ENCODE measurements at regions not wholly inside any gene's neighbourhood (a gene's known extent, or its start where the extent isn't known, plus 50 kb on each side); places are given as distances from the start of the nearest gene placed in this dataset.
"Not testable (repeated sequence)": the region's sequence is repeated elsewhere in the genome, so short reads cannot be mapped to it uniquely, and the experiment has no call there.

- no peak for DNase-seq (ENCODE audit: low read depth)
These were observed 1317.8 kb downstream of the UQCRFS1 start for GRCh38 chr19:27894906-27895754.

DNA sequence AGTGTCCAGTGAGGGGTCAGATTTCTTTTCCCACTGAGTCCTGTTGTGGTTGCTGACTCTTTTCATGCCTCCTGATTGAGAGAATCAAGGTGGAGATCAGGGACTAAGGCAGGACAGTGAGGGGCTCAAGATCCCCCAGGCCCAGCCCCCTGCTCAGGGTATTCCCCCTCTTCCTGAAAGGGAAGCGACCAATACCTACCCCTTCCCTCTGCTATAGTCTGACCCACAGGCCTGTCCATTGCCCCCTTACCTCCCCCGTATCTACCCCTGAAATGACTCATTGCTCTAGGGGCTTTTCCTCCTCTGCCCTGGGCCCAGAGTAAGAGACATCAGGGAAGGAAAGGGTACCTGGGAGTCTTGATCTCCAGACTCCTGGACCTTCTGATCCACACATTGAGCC, 1320.5 kb downstream of the UQCRFS1 start:
- no peak for DNase-seq (ENCODE audit: low read depth)

GRCh38 chr19:27891411-27891810, 1321.5 kb downstream of the UQCRFS1 start:
- DNase-seq (ENCODE audit: low read depth): no peak

GRCh38 chr19:27890696-27891095, 1322.3 kb downstream of the UQCRFS1 start:
- DNase-seq (ENCODE audit: low read depth): no peak

DNA sequence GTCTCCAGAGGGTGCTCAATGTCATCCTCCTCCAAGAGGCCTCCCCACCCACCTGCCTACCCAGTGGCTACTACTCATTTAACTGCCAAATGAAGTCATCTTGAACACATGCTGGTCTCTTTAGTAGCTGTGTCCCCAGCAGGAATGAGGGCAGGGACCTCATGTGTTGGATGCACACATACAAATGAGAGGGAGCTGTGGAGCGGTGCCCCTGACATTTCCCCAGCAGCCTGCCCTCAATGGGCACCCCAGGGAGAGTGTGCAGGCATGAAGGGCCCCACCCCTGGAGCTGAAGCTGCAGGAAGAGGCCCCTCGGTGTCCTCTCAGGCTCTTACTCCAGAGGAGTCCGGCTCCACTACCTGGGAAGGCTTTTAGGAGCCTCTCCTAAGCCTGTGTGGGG, 1322.7 kb downstream of the UQCRFS1 start:
- DNase-seq (ENCODE audit: low read depth): no peak

GRCh38 chr19:27889156-27889555, 1323.8 kb downstream of the UQCRFS1 start:
- DNase-seq (ENCODE audit: low read depth): no peak

GRCh38 chr19:27887946-27888345, 1325.0 kb downstream of the UQCRFS1 start:
- DNase-seq (ENCODE audit: low read depth): no peak

GRCh38 chr19:27885359-27885758, 1327.6 kb downstream of the UQCRFS1 start:
- no peak for DNase-seq (ENCODE audit: low read depth)

DNA sequence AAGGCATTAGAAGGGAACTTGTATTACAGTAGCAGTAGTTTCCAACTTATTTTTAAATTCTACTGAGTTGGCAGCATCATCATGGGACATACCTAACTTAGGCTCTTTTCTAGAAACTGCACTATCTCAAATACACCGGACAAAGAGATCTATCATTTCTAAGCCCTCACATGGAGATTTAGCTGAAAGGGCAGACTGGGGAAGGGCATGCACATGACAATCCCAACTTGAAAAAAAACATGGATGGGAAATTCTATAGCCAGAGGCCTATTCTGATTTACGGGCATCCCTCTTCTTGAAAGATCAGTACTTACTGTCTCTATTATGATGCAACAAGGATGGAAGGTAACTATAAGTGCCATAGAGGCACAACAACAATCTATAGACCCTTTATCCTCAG, 1328.6 kb downstream of the UQCRFS1 start:
- no peak for DNase-seq (ENCODE audit: low read depth)

DNA sequence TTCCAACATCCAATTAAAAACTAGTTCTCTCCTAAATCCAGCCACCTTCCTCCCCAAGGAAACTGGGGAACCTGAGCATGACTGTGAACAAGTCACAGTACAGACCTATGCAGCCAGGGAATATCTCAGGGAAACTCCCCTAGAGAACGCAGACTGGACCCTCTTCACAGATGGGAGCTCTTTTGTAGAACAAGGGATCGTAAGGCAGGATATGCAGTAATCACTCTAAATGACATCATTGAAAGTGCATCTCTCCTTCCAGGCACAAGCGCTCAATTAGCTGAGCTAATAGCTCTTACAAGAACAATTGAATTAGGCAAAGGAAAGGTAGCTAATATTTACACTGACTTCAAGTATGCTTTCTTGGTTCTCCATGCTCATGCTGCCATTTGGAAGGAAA, 1331.7 kb downstream of the UQCRFS1 start:
- no peak for DNase-seq (ENCODE audit: low read depth)

GRCh38 chr19:27876976-27877512, 1335.9 kb downstream of the UQCRFS1 start:
- no peak for DNase-seq (ENCODE audit: low read depth)

DNA sequence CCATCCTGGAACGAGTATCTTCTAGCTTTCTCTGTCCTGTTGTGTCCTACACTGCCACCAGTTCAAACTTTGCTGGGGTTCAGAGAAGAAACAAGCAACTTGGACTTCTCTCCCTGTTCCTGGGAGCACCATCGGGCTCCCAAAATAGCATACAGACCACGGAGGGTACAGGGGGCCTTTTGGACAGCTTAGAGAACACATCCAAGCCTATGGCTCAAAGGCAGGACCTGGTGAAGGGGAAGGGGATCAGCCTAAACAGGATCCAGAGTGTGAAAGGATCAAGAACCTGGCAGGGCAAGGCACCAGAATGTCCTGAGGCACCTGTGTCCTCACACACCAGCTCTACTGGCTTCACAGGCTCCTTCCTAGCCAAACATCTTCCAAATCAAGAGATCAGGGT, 1336.5 kb downstream of the UQCRFS1 start:
- DNase-seq (ENCODE audit: low read depth): no peak

DNA sequence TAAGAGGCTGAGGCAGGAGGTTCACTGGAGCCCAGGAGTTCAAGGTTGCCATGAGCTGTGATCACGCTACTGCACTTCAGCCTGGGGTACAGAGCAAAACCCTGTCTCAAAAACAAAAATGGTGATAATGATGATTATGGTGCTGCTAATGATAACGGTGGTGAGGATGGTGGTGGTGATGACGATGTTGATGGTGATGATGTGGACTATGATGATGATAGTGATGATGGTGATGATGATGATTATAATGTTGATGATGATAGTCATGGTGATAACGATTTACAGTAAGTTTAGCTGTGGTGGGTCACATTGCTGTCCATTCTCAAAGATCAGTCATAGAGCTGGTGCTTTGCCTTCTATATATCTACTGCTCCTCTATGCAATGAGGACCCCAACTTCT, 1340.6 kb downstream of the UQCRFS1 start:
- no peak for DNase-seq (ENCODE audit: low read depth)

DNA sequence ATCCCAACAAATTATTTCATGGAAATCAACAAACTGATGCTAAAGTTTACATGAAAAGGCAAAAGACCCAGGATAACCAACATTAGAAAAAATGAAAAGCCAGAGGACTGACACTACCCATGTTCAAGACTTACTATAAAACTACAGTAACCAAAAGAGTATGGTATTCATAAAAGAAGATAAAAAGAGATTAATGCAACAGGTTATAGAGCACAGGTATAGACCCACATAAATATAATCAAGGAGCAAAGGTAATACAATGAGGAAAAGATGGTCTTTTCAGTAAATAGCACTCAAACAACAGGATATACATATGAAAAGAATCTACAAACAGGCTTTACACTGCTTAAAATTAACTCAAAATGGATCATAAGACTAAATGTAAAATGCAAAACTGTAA, 1342.7 kb downstream of the UQCRFS1 start:
- no peak for DNase-seq (ENCODE audit: low read depth)

- DNase-seq (ENCODE audit: low read depth): no peak
These were observed 1344.9 kb downstream of the UQCRFS1 start for GRCh38 chr19:27868007-27868406.

DNA sequence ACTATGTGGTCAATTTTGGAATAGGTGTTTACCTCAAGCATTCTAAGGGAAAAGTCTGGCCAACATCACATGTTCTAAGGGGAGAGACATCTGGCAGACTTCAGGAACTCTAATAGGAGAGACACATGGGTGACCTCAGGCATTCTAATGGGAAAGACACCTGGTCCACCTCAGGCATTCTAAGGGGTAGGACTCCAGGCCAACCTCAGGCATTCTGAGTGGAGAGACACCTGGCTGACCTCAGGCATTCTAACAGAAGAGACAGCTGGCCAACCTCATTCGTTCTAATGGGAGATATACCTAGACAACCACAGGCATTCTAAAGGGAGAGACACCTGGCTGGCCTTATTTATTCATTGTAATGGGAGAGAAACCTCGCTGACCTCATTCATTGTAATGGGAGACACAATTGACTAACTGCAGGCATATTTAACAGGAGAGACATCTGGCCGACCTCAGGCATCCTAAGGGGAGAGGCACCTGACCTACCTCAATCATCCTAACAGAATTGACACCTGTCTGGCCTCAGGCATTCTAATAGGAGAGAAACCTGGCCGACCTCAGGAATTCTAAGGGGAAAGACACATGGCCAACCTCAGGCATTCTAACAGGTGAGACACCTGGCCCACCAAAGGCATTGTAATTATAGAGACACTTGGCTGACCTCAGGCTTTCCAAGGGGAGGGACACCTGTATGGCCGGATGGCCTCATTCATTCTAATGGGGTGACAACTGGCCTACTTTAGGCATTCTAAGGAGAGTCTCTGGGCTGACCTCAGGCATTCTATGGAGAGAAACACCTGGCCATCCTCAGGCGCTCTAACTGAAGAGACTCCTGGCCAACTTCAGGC, 1346.8 kb downstream of the UQCRFS1 start:
- no peak for DNase-seq (ENCODE audit: low read depth)

- DNase-seq (ENCODE audit: low read depth): no peak
These were observed 1351.5 kb downstream of the UQCRFS1 start for GRCh38 chr19:27861411-27861975.

DNA sequence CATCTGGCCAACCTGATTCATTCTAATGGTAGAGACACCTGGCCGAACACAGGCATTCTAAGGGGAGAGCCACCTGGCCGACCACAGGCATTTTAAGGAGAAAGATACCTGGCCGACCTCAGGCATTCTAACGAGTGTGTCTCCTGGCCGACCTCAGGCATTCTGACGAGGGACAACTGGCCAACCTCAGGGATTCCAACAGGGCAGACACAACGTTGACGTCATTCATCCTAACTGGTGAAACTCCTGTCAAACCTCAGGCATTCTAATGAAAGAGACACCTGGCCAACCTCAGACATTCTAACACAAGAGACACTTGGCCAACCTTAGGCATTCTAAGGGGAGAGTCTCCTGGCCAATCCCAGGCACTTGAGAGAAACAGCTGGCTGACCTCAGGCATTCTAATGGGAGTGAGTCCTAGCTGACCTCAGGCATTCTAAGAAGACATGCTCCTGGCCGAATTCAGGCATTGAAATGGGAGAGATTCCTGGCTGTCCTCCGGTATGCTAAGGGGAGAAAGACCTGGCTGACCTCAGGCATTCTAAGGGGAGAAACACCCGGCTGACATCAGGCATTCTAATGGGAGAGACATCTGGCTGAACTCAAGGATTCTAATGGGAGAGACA, 1352.5 kb downstream of the UQCRFS1 start:
- no peak for DNase-seq (ENCODE audit: low read depth)

GRCh38 chr19:27859689-27860088, 1353.3 kb downstream of the UQCRFS1 start:
- no peak for DNase-seq (ENCODE audit: low read depth)

DNA sequence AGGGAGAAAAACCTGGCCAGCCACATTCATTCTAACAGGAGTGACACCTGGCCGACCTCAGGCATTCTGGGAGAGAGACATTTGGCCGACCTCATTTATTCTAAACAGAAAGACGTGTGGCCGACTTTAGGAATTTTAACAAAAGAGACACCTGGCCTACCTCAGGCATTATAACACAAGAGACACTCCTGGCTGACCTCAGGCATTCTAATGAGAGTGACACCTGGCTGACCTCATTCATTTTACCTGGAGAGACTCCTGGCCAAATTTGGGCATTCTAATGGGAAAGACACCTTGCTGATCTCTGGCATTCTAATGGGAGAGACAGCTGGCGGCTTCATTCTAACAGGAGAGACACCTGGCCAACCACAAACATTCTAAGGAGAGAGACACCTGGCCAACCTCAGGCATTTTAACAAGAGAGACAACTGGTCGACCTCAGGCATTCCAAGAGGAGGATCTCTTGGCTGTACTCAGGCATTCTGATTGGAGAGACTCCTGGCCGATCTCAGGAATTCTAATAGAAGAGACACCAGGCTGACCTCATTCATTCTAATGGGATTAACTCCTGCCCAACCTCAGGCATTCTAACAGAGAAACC, 1353.9 kb downstream of the UQCRFS1 start:
- no peak for DNase-seq (ENCODE audit: low read depth)

DNA sequence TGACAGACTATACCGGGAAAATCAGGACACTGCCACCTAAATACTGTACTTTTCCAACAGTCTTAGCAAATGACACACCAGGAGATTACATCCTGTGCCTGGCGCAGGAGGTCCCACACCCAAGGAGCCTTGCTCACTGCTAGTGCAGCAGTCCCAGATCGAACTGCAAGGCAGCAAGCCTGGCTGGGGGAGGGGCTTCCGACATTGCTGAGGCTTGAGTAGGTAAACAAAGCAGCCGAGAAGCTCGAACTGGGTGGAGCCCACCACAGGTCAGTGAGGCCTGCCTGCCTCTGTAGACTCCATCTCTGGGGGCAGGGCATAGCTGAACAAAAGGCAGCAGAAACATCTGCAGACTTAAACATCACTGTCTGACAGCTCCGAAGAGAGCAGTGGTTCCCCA, 1360.0 kb downstream of the UQCRFS1 start:
- not testable (repeated sequence) for DNase-seq (ENCODE audit: low read depth)
